Body of pancreas (tissue), 4 donors: ENCODE measurements at regions not wholly inside any gene's neighbourhood (a gene's known extent, or its start where the extent isn't known, plus 50 kb on each side); places are given as distances from the start of the nearest gene placed in this dataset.

ENCODE experiments used
- CTCF ChIP-seq, 7 experiments: fragments of 450-650 bp in 4 of 7; fragments of 200-600 bp in 3 of 7; sonication (generic) in 3 of 7; IDR thresholded peaks; one replicate each; pipeline ENCODE4 v1.5.1; 2016 to 2019; ENCODE audit warnings: antibody characterized with exemption in 7 of 7
- POLR2A ChIP-seq, 3 donors: fragments of 450-650 bp; IDR thresholded peaks; one replicate each; pipeline ENCODE4 v1.6.1; 2016; ENCODE audit warnings: antibody characterized with exemption in 3 of 3, mild to moderate bottlenecking in 2 of 3

- TF ChIP-seq CTCF (IDR thresholded peaks at IDR 0.05) = no peak
- TF ChIP-seq POLR2A (IDR thresholded peaks at IDR 0.05) = no peak
Observed at GRCh38 chr7:124536156-124536762, 229.3 kb downstream of the GPR37 start.
